Common myeloid progenitor, CD34-positive (primary cell): ENCODE measurements at regions not wholly inside any gene's neighbourhood (a gene's known extent, or its start where the extent isn't known, plus 50 kb on each side); places are given as distances from the start of the nearest gene placed in this dataset.

Source experiments
- CTCF ChIA-PET: fragments of 350-600 bp; sonication (Branson Sonifier 250); formaldehyde crosslinking; loops from one replicate; lab custom pipeline; 2021; ENCODE audit warnings: antibody characterized with exemption; lab: Charles Lee
- POLR2A ChIA-PET: fragments of 350-600 bp; sonication (Branson Sonifier 250); formaldehyde crosslinking; loops from one replicate; lab custom pipeline; 2021; ENCODE audit warnings: antibody characterized with exemption; lab: Charles Lee
- DNase-seq, 3 donors: peaks; one replicate each; pipeline versions ENCODE4 v3.0.0 to v3.0.0-alpha.2; 2013
- H3K27ac ChIP-seq, 2 experiments: 1 replicate in 1 of 2; 2 replicates in 1 of 2; pipeline ENCODE4 v1.7.0; 2013; ENCODE audit warnings: inconsistent platforms in 2 of 2, low read length in 2 of 2, mild to moderate bottlenecking in 2 of 2, low read depth in 1 of 2, moderate library complexity in 1 of 2; ENCODE audit not compliant: severe bottlenecking in 2 of 2, insufficient read depth in 1 of 2, poor library complexity in 1 of 2
- H3K27me3 ChIP-seq, 5 experiments: replicated peaks in 2 of 5; 1 replicate in 3 of 5; 2 replicates in 2 of 5; pipeline versions ENCODE4 v1.6.1 to v1.7.0; 2013; ENCODE audit warnings: low read length in 4 of 5, mild to moderate bottlenecking in 2 of 5, moderate library complexity in 2 of 5, inconsistent platforms in 1 of 5; ENCODE audit not compliant: insufficient read depth in 5 of 5, control insufficient read depth in 4 of 5
- H3K36me3 ChIP-seq, 4 experiments: 1 replicate in 2 of 4; 2 replicates in 2 of 4; pipeline versions ENCODE4 v1.6.1 to v1.7.0; 2013; ENCODE audit warnings: low read length in 3 of 4, control low read depth in 1 of 4, mild to moderate bottlenecking in 1 of 4; ENCODE audit not compliant: control insufficient read depth in 4 of 4, insufficient read depth in 4 of 4
- H3K4me1 ChIP-seq, 4 experiments: 1 replicate in 3 of 4; 2 replicates in 1 of 4; pipeline versions ENCODE4 v1.6.1 to v1.7.1; 2013; ENCODE audit warnings: low read length in 3 of 4, mild to moderate bottlenecking in 3 of 4, control low read depth in 1 of 4, inconsistent platforms in 1 of 4, moderate library complexity in 1 of 4; ENCODE audit not compliant: control insufficient read depth in 4 of 4, insufficient read depth in 4 of 4; ENCODE audit errors: control extremely low read depth in 1 of 4
- H3K4me3 ChIP-seq, 7 experiments: 1 replicate in 4 of 7; 2 replicates in 3 of 7; pipeline versions ENCODE4 v1.5.1 to v1.7.0; 2013; ENCODE audit warnings: mild to moderate bottlenecking in 7 of 7, low read length in 6 of 7, moderate library complexity in 6 of 7, inconsistent platforms in 2 of 7, low read depth in 2 of 7, control low read depth in 1 of 7; ENCODE audit not compliant: insufficient read depth in 4 of 7, control insufficient read depth in 1 of 7; ENCODE audit errors: extremely low read depth in 1 of 7
- H3K9me3 ChIP-seq, 5 experiments: 1 replicate in 4 of 5; 2 replicates in 1 of 5; pipeline versions ENCODE4 v1.6.1 to v1.7.1; 2013; ENCODE audit warnings: low read length in 4 of 5, mild to moderate bottlenecking in 2 of 5, inconsistent platforms in 1 of 5, low read depth in 1 of 5, moderate library complexity in 1 of 5; ENCODE audit not compliant: control insufficient read depth in 4 of 5, insufficient read depth in 2 of 5; ENCODE audit errors: control extremely low read depth in 1 of 5
- WGBS: methylation state at CpG from one replicate; pipeline ENCODE4 v1.1.5; 2013; ENCODE audit not compliant: insufficient coverage; 5-methylcytosine and 5-hydroxymethylcytosine counted together

- H3K9me3 ChIP-seq = no peaks in the 10 kb centered on the region
- ChIA-PET POLR2A (no interaction called here), CTCF (no interaction called here)
- no peaks in the 10 kb centered on the region for H3K4me1 ChIP-seq
- H3K27ac ChIP-seq = no peak overlapping the region
- 85% methylated on average over 6 of the region's 6 CpGs for WGBS
- H3K4me3 ChIP-seq = no peak overlapping the region
- no peak for DNase-seq
- no peaks in the 10 kb centered on the region for H3K36me3 ChIP-seq
- H3K27me3 ChIP-seq = peaks cover 0 to 40% (median 2%) of the 10 kb centered on the region in 5 experiments
Observed at GRCh38 chr1:37244083-37244480, 209.8 kb upstream of the GRIK3 start.

GRCh38 chr1:37244815-37245214, 210.5 kb upstream of the GRIK3 start:
- Histone ChIP-seq H3K9me3 (no peaks in the 10 kb centered on the region), H3K27me3 (peaks cover 0 to 34% (median 2%) of the 10 kb centered on the region in 5 experiments), H3K4me1 (no peaks in the 10 kb centered on the region), H3K36me3 (no peaks in the 10 kb centered on the region), H3K4me3 (no peak overlapping the region), H3K27ac (no peak overlapping the region)
- WGBS = 84% methylated on average over 3 of the region's 3 CpGs
- no peak for DNase-seq
- ChIA-PET POLR2A (no interaction called here), CTCF (no interaction called here)

GRCh38 chr1:37246631-37247030, 212.3 kb upstream of the GRIK3 start:
- Histone ChIP-seq H3K27ac (no peak overlapping the region), H3K4me1 (no peaks in the 10 kb centered on the region), H3K9me3 (no peaks in the 10 kb centered on the region), H3K36me3 (no peaks in the 10 kb centered on the region), H3K27me3 (peaks cover 0 to 24% (median 2%) of the 10 kb centered on the region in 5 experiments), H3K4me3 (no peak overlapping the region)
- POLR2A ChIA-PET = no interaction called here
- WGBS = 84% methylated on average over 2 of the region's 6 CpGs
- CTCF ChIA-PET = no interaction called here
- no peak for DNase-seq

GRCh38 chr1:37250371-37250770, 216.1 kb upstream of the GRIK3 start:
- no peak for DNase-seq
- CTCF ChIA-PET = no interaction called here
- POLR2A ChIA-PET = no interaction called here
- H3K4me3 ChIP-seq = no peak overlapping the region
- H3K27me3 ChIP-seq = peaks cover 2 to 24% (median 6%) of the 10 kb centered on the region in 5 experiments
- H3K36me3 ChIP-seq = no peaks in the 10 kb centered on the region
- H3K27ac ChIP-seq = no peak overlapping the region
- no peaks in the 10 kb centered on the region for H3K4me1 ChIP-seq
- WGBS = 63% methylated on average over 4 of the region's 4 CpGs
- no peaks in the 10 kb centered on the region for H3K9me3 ChIP-seq

GRCh38 chr1:37255136-37255795, 219.1 kb upstream of the ZC3H12A start:
- Histone ChIP-seq H3K9me3 (peaks cover 0 to 3% (median 0%) of the 10 kb centered on the region in 5 experiments), H3K4me3 (no peak overlapping the region), H3K27ac (no peak overlapping the region), H3K27me3 (peaks cover 2 to 50% (median 9%) of the 10 kb centered on the region in 5 experiments), H3K36me3 (no peaks in the 10 kb centered on the region), H3K4me1 (no peaks in the 10 kb centered on the region)
- DNase-seq = peak; percentile 3 to 31 (median 21)
- ChIA-PET CTCF (no interaction called here), POLR2A (no interaction called here)
- WGBS = 17% methylated on average over 16 of the region's 24 CpGs

GRCh38 chr1:37255868-37256267, 218.5 kb upstream of the ZC3H12A start:
- Histone ChIP-seq H3K4me1 (no peaks in the 10 kb centered on the region), H3K4me3 (no peak overlapping the region), H3K9me3 (peaks cover 0 to 3% (median 0%) of the 10 kb centered on the region in 5 experiments), H3K36me3 (no peaks in the 10 kb centered on the region), H3K27ac (no peak overlapping the region), H3K27me3 (peaks cover 2 to 54% (median 9%) of the 10 kb centered on the region in 5 experiments)
- WGBS = 38% methylated on average over 2 of the region's 5 CpGs
- POLR2A ChIA-PET = no interaction called here
- DNase-seq = no peak
- CTCF ChIA-PET = no interaction called here

- ChIA-PET CTCF (no interaction called here), POLR2A (no interaction called here)
- Histone ChIP-seq H3K4me1 (no peaks in the 10 kb centered on the region), H3K27ac (no peak overlapping the region), H3K9me3 (peaks cover 0 to 3% (median 0%) of the 10 kb centered on the region in 5 experiments), H3K4me3 (no peak overlapping the region), H3K27me3 (peaks cover 2 to 56% (median 9%) of the 10 kb centered on the region in 5 experiments), H3K36me3 (no peaks in the 10 kb centered on the region)
- no peak for DNase-seq
Observed at GRCh38 chr1:37257646-37258045, 216.7 kb upstream of the ZC3H12A start.
